HG03469 (cell line): ENCODE measurements at regions not wholly inside any gene's neighbourhood (a gene's known extent, or its start where the extent isn't known, plus 50 kb on each side); places are given as distances from the start of the nearest gene placed in this dataset.
"Not testable (repeated sequence)": the region's sequence is repeated elsewhere in the genome, so short reads cannot be mapped to it uniquely, and the experiment has no call there.

Experiments
- ATAC-seq: cut with Tn5 transposase; IDR thresholded peaks from one replicate; pipeline ENCODE4 v1.9.1; 2021; ENCODE audit warnings: mild to moderate bottlenecking, moderate library complexity, moderate number of reproducible peaks; ENCODE audit not compliant: unreplicated experiment

DNA sequence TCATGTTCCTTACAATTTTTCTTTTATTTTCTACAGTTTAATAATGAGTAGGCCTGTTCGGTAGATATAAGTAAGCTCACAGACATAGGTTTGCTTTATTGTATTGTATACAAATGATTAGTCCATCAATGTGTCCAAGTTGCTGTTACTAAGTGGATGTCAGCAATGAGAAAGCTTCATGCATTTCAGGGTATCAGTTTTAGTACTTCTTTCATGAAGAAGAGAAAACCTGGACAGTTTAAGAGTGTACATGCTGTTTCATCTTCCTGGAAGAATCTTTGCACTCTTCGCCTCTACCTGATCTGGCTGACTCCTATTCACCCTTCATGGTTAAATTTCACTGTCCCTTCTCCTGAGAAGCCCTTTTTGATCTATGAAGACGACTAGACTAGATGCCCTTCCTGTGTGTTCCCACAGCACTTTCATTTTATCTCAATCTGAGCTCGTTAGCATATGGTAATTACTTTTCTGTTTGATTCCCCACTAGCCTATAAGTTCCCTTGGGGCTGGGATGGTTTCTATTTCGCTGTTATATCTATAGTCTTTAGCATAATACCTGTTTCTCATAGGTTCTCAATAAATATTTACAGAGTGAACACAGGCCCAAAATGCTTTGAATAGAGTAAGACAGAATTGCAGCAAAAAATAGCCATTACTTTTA, 70.7 kb downstream of the CETN3 start:
- ATAC-seq = peak; percentile 96

DNA sequence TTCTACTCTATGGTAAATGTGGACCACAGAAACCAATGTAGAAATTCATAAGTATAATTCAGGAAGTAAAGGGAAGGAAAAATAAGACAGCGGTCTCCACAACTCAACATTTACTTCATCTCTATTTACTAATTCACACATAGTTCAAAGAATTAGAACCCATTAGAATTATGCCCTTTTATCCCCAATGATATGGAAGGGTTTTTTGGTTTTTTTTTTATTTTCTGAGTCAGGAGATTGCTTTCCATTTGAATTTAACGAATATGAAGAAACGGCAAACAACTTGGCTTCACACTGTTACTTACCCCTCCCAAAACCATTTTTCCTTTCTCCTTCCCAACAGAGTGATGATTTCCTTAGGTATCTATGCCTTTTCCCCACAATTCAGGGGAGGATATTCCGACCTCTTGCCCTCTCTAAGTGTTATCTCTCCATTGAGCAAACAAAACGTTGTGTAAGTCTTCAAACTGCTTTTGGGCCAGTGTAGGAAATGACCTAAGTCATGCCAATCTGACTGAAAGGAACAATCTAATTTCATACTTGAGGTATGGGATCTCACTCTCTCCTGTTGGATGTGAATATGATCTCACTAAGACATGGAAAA, 72.0 kb downstream of the CETN3 start:
- ATAC-seq = no peak

DNA sequence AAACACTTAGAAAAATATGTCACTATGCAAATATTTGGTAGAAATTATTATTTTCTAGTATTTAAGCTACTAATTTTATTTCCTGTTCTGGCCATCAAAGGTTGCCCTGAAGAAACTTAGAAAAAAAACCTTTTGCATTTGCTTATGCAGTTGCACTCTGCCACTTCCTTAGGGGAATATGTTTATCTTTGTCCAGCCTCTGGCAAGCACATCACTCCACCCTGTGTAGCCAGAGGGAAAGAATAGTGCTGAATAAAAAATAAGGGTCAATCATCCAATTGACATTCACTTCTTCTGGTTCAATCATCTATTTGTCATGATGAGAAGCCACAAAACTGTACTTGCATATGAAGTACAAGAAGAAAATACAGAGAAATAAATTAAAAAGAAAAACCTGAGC, 72.8 kb downstream of the CETN3 start:
- no peak for ATAC-seq

DNA sequence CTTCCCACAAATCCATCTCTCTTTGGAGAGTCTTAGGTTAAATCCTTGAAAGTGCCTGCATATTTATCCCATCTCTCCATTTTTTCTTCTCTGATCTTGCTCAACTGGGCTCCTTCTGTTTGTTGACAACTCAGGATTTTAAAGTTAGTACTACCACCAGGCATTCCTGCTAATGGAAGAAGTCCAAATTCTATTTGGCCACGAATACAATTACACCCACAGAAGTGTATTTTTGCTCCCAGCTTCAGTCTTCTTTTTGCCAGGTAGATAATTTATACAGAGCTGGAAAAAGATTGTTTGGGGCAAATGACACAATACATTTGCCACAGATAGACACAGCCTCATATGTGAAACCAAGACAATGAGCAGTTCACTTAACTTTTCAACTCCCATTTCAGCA, 74.8 kb downstream of the CETN3 start:
- no peak for ATAC-seq

DNA sequence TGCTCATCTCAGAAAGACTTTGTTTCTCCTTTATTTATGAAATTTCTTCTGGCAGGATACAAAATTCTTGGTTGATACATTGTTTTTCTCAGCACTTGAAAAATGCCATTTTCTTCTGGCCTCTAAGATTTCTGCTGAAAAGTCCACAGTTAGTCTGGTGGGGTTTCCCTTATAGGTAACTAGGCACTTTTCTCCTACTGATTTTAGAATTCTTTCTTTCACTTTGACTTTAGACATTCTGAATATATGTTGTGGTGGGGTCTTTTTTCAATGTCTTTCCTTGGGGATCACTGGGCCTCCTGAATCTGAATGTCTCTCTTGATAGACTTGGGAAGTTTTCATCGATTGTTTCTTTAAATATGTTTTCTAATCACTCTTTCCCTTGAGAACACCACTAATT, 79.6 kb downstream of the CETN3 start:
- ATAC-seq = no peak

DNA sequence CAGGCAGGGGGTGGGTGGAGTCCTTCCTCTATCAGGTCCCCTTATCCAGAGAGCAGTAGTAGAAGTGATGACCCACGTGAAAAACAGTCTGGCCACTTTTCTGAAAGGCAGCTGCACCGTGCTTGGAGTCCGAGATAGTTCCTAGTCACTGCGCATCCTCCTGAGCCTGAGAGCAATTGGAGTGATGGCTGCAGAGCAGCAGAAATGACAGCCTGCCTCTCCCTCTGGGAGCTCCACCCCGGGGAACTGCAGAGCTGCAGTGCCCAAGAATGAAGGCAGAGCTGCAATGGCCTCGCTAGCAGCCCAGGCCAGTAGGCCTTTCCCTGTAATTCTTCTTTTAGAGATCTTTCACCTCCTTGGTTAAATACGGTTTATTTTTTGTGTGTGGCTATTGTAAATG, 82.6 kb downstream of the CETN3 start:
- no peak for ATAC-seq

DNA sequence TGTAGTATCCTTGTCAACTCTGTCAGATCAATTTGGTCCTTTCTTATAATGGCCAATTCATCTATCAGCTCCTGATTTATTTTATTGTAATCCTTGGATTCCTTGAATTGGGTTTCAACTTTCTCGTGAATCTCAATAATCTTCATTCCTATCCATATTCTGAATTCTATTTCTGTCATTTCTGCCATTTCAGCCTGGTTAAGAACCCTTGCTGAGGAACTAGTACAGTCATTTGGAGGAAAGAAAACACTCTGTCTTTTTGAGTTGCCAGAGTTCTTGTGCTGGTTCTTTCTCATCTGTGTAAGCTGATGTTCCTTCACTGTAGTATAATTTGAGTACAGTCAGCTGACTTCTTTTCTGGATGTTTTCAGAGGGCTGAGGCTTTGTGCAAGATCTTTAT, 84.5 kb downstream of the CETN3 start:
- no peak for ATAC-seq

DNA sequence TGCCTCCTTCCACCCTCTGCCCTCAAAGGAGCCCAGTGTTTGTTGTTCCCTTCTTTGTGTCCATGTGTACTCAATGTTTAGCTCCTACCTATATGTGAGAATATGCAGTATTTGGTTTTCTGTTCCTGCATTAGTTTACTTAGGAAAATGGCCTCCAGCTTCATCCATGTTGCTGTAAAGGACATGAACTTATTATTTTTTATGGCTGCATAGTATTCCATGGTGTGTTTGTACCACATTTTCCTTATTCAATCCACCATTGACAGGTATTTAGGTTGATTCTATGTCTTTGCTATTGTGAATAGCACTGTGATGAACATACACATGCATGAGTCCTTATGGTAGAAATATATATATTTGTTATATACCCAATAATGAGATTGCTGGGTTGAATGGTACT, 89.2 kb downstream of the CETN3 start:
- not testable (repeated sequence) for ATAC-seq

DNA sequence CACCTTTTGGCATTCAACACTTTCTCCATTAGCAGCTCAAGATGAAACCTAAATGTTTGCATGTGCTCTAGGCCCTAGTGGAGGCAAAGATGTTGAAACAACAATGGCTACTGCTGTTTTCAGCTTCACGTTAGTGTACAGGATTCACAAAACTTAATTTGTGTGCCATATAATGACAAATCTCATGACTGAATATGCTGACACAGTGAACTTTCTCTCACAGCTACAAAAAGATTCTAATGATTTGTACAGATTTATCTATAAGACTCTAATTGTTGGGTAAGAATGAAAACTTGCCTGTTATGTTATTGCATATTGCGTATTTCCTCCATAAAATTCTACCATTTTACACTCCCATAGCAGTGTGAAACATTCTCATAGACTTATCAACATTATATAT, 97.5 kb downstream of the CETN3 start:
- no peak for ATAC-seq

DNA sequence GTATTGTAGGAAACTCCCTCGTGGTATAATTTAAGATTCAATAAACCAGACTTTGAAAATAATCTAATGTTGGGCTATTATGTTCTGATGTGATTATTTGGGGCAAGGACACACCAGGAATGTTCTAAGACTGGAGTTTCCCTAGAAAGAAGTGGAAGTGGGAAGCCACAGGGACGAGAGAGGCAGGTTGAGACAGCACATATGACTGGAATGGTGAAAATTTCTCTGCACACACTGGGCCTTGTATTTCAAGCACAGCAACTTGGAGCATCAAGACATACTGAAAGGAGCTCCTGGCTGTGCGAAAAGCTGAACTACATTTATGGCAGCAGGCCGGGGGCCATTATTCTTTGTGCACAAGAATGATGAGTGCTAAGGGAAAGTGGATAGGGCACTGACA, 98.2 kb downstream of the CETN3 start:
- no peak for ATAC-seq

DNA sequence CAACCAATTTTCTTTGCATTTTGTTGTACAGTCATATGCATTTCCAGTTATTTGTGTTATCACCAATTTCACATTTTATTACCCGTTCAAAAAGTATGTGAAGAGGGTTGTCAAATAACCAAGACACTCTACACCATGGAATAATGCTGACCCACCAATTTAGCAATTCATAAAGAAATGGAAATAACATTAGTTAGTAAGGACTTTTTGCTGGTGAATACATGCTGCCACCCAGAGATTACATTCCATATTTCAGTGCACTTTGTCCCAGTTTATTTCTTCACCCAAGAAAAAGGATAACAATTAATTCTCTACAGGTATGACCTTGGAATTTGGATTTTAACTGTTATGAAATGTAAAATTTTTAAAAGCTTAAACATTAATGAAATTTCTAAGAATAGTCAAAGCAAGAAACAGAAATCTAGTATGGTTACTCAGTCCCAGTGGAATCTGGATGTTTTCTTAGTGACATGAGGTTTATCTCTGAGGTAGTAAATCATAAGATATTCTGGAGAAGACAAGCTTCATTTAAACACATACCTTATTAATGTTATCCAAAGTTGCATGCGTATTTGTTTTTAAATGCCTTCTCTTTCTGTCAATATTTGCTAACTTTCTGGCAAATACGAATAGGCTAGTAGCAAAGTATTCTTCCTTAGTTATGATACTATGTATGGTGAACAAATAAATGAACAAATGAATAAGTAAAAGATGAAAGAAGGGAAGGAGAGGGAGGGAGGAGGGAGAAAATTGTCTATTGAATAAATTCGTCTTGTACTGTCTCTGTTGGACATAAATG, 100.6 kb downstream of the CETN3 start:
- ATAC-seq = no peak

DNA sequence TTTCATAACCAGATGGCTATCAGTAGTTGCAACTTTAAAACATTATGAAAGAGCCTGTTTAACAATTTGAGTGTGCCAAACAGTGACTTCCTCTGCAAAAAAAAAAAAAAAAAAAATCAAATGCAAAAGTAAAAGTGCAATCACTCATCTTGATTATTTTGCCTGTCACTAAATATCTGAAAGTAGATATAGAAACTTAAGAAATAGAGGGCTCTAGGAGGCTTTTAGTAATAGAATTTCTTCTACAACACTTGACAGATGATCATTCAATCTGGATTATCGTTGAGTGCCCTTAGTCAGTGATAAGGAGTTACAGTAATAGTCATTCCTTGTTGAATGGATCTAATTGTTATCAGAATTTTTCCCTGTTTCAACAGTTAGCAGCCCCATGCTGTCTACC, 101.8 kb downstream of the CETN3 start:
- no peak for ATAC-seq

DNA sequence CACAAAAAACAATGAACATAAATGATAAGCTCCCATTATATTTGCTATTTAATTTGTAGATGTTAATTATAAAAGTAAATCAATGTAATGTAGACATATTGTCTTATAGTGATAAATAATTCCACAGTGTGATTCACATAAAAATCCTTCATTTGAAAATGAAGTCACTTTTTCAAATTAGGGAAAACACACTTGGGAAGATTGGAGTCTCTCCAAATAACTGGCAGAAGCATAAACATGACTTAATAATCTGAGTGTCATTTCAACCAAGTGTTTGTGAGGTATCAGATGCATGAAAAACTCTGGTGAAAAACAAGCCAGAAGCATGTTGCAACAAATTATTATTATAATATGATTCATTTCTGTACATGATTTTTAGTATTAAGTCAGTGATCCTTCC, 102.2 kb downstream of the CETN3 start:
- ATAC-seq = no peak

DNA sequence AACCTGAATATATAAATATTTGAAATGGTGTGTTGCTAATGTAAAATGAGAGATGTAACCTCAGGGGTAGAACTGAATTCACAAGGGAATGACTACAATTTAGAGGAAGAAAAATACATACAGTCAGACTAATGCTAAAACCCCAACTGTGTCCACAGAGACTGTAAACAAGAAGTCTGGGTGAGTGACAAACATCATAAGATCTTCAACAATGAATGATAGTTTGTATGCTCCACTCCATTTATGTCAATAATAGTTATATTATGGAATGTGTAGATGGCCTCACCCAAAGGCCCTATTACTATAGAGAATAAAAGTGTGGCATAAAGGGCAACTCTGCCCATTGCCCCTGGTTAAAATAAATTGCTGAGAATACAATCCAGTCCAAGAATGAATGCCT, 102.9 kb downstream of the CETN3 start:
- no peak for ATAC-seq

DNA sequence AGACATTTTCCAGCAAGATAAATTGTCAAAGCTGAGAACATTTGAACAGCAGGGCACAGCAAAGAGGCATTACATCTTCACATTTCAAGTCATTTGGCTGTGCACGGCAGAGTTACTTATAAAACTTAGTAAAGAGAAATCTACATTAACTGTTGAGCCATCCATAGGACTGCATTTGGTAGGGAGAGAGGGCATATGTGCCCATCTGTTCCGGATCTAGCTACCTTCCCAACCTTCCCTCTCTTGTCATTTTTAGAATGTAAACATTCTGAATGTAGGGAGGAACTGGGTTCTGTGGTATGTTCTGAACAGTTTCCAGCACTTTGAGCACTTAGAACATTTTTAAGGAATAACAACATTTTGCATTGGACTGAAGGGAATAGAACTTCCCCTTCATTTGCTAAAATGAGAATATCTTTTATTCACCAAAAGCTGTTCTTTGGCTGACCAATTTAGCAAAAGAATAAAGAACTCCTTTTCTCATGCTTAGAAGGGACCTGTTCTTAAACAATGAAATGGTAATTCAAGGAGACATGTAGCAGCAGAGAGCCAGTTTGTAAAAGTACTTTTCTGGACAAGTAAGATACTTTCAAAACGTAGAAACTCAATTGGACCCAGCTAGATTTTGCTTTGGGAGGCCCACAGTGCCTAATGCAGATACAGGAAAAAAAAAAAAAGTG, 104.4 kb downstream of the CETN3 start:
- ATAC-seq = no peak

DNA sequence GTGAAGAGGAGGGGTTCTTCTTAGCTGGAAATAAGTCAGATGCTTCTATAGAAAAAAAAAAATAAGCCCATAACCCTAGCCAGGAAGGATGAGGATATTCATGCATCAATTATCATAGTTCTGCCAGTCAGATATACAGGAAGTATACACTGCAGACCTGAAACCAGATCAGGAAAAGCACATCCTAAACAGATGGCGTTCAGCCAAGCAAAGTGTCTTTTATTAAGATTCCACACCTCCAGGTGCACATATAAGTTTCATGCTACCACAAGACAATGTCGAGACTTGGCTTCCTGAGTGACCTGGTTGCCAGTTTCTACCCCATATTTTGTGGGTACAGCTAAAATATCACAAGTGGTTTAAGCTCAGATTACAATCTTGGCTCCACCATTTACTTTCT, 108.3 kb downstream of the CETN3 start:
- peak; percentile 74 for ATAC-seq

DNA sequence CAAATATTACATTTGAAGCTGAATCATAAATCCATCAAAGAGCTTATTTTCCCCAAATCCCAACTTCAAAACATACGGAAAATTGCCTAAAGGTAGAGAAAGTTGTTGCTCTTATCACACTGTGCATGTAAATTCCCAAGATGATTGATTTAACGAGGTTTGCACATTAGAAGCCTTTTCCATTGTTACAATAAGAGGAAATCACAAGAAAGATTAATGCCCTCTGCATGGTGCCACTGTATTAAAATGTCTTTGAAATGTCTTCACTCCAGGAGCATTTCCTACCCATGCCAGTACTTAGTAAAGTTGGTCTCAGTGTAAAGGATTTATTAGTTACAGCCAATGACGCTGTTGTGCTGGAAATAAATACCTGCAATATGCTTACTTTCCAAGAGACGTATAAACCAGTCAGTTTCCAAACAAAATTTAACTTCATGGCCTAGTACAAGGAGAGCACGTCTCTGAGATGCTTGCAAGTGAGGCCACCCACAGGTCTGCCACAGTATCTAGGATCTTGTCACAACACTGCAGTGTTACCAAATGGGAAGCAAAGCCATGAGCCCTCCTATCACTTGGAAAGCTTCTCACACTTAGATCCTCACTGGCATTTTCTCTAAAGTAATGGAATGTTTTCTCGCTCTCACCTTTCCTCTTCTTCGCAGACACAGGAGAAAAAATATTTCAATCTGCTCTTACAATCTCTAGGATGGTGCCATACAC, 112.4 kb downstream of the CETN3 start:
- ATAC-seq = no peak

DNA sequence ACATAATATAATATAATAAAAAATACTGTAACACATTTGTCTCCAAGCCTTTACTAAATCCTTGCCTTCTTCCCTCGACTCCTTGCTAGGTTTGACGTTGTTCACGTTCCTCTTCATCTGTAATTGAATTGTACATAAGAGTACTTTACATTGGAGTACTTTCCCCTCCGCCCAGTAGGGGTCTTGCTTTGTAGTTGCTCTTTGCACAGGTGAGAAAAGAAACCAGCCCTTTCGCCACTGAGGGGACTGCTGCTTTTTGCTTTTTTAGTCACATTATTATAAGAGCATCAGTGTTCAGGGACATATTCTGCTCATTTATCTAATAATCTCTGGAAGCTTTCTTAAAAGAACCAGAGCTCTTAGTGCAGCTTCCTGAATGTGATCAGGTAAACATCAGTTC, 115.0 kb downstream of the CETN3 start:
- no peak for ATAC-seq

DNA sequence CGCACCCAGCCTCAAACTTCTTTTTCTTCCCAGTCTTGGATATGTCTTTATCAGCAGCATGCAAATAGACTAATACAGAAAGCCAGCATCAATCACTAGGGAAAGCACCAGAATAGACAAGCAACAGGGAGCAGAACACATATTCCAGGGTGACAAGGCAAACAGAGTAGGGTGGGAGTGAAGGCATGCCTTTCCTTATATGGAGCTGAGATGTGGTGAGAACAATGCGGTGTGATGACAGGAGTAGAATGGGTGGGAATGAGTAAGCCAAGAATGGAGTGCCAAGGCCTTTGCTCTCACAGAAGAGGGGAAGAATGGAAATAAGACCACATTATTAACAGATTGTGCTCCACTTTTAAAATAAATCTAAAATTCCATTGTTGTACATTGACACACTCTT, 115.6 kb downstream of the CETN3 start:
- no peak for ATAC-seq

DNA sequence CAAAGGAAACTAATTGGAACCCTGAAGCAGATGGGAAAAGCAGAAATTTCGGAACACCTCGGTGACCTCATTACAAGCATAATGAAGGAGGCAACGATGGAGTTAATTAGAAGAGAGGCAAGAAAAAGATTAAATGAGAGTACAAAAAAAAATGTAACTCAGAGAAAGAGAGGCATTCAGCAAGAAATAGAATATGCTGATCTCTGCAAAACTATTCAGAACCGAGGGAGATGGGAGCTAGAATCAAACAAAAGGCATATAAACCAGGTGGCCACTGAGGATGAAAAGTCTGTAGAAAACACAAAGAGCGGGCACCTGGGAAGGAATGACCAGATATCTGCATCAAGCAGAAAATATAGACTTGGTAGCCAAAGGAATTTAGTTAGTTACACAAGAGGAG, 118.9 kb downstream of the CETN3 start:
- ATAC-seq = no peak

DNA sequence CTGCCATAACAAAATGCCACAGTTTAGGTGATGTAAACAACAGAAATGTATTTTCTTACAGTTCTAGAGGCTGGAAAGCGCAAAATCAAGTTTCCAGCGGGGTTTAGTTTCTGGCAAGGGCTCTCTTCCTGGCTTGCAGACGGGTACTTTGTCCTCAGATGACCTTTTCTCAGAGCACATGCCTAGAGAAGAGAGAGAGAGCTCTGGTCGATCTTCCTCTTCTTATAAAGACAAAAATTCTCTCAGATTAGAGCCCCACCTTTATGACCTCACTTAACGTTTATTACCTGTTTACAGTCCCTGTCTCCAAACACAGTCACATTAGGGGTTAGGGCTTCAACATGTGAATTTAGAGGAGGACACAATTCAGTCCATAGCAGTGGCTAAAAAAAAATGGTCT, 119.7 kb downstream of the CETN3 start:
- no peak for ATAC-seq
